ENCODE measurements at regions not wholly inside any gene's neighbourhood (a gene's known extent, or its start where the extent isn't known, plus 50 kb on each side); places are given as distances from the start of the nearest gene placed in this dataset.

GRCh38 chr11:28529540-28530410 is 421.6 kb downstream of the METTL15 start:
- ChIA-PET CTCF (interaction anchor here (1.1 to 7.3 kb wide), 9 partner anchors 10 to 834 kb away, joined by 3 to 44 read pairs (median 4); partner anchors contain the start of gene BDNF), POLR2A (no interaction called here)
- Histone ChIP-seq H3K27ac (ENCODE audit: insufficient read depth in 1 of 2, low read depth in 1 of 2, low read length in 2 of 2, poor library complexity in 1 of 2, severe bottlenecking in 2 of 2) (no peak overlapping the region), H3K36me3 (ENCODE audit: control insufficient read depth in 4 of 4, insufficient read depth in 4 of 4, low read length in 3 of 4) (no peaks in the 10 kb centered on the region), H3K4me1 (ENCODE audit: control extremely low read depth in 1 of 4, control insufficient read depth in 4 of 4, insufficient read depth in 4 of 4, low read length in 3 of 4) (no peaks in the 10 kb centered on the region), H3K27me3 (replicated peaks in 2 of 5; ENCODE audit: control insufficient read depth in 4 of 5, insufficient read depth in 5 of 5, low read length in 4 of 5) (peaks cover 0 to 3% (median 0%) of the 10 kb centered on the region in 5 experiments), H3K9me3 (ENCODE audit: control extremely low read depth in 1 of 5, control insufficient read depth in 4 of 5, insufficient read depth in 2 of 5, low read depth in 1 of 5, low read length in 4 of 5) (peaks cover 0 to 13% (median 5%) of the 10 kb centered on the region in 5 experiments), H3K4me3 (ENCODE audit: control insufficient read depth in 1 of 7, extremely low read depth in 1 of 7, insufficient read depth in 4 of 7, low read depth in 2 of 7, low read length in 6 of 7) (no peak overlapping the region)
- no CpG with 5 or more reads among the region's 3 CpGs for WGBS (ENCODE audit: insufficient coverage)
- DNase-seq = peak; percentile 31 to 62 (median 50)

GRCh38 chr11:28529046-28529445 is 420.9 kb downstream of the METTL15 start:
- whole genome bisulfite sequencing (ENCODE audit: insufficient coverage) = 100% methylated on average over 2 of the region's 3 CpGs
- peaks cover 0 to 2% (median 0%) of the 10 kb centered on the region in 5 experiments for H3K27me3 ChIP-seq (replicated peaks in 2 of 5; ENCODE audit: control insufficient read depth in 4 of 5, insufficient read depth in 5 of 5, low read length in 4 of 5)
- ChIA-PET POLR2A (no interaction called here), CTCF (interaction anchor here (1.2 to 7.3 kb wide), 8 partner anchors 10 to 833 kb away, joined by 3 to 44 read pairs (median 4); partner anchors contain the start of gene BDNF)
- no peaks in the 10 kb centered on the region for H3K4me1 ChIP-seq (ENCODE audit: control extremely low read depth in 1 of 4, control insufficient read depth in 4 of 4, insufficient read depth in 4 of 4, low read length in 3 of 4)
- no peak overlapping the region for H3K27ac ChIP-seq (ENCODE audit: insufficient read depth in 1 of 2, low read depth in 1 of 2, low read length in 2 of 2, poor library complexity in 1 of 2, severe bottlenecking in 2 of 2)
- H3K36me3 ChIP-seq (ENCODE audit: control insufficient read depth in 4 of 4, insufficient read depth in 4 of 4, low read length in 3 of 4) = no peaks in the 10 kb centered on the region
- peaks cover 0 to 13% (median 5%) of the 10 kb centered on the region in 5 experiments for H3K9me3 ChIP-seq (ENCODE audit: control extremely low read depth in 1 of 5, control insufficient read depth in 4 of 5, insufficient read depth in 2 of 5, low read depth in 1 of 5, low read length in 4 of 5)
- no peak overlapping the region for H3K4me3 ChIP-seq (ENCODE audit: control insufficient read depth in 1 of 7, extremely low read depth in 1 of 7, insufficient read depth in 4 of 7, low read depth in 2 of 7, low read length in 6 of 7)
- no peak for DNase-seq

- no peak overlapping the region for H3K4me3 ChIP-seq (ENCODE audit: control insufficient read depth in 1 of 7, extremely low read depth in 1 of 7, insufficient read depth in 4 of 7, low read depth in 2 of 7, low read length in 6 of 7)
- WGBS (ENCODE audit: insufficient coverage) = 84% methylated on average over 4 of the region's 4 CpGs
- peaks cover 0 to 13% (median 5%) of the 10 kb centered on the region in 5 experiments for H3K9me3 ChIP-seq (ENCODE audit: control extremely low read depth in 1 of 5, control insufficient read depth in 4 of 5, insufficient read depth in 2 of 5, low read depth in 1 of 5, low read length in 4 of 5)
- H3K36me3 ChIP-seq (ENCODE audit: control insufficient read depth in 4 of 4, insufficient read depth in 4 of 4, low read length in 3 of 4) = no peaks in the 10 kb centered on the region
- no peaks in the 10 kb centered on the region for H3K27me3 ChIP-seq (replicated peaks in 2 of 5; ENCODE audit: control insufficient read depth in 4 of 5, insufficient read depth in 5 of 5, low read length in 4 of 5)
- CTCF ChIA-PET = interaction anchor here (3.4 to 7.3 kb wide), 2 partner anchors 15 to 829 kb away, joined by 11 to 44 read pairs; partner anchors contain the start of gene BDNF
- no peak overlapping the region for H3K27ac ChIP-seq (ENCODE audit: insufficient read depth in 1 of 2, low read depth in 1 of 2, low read length in 2 of 2, poor library complexity in 1 of 2, severe bottlenecking in 2 of 2)
- H3K4me1 ChIP-seq (ENCODE audit: control extremely low read depth in 1 of 4, control insufficient read depth in 4 of 4, insufficient read depth in 4 of 4, low read length in 3 of 4) = no peaks in the 10 kb centered on the region
- DNase-seq = no peak
- POLR2A ChIA-PET = no interaction called here
Observed at GRCh38 chr11:28528217-28528616, 420.0 kb downstream of the METTL15 start.

GRCh38 chr11:28526406-28526751 is 418.2 kb downstream of the METTL15 start:
- peak in 1 of 3 donors; percentile 2 for DNase-seq
- ChIA-PET CTCF (interaction anchor here (7.3 kb wide), 1 partner anchor 827 kb away, joined by 44 read pairs; the partner anchor contains the start of gene BDNF), POLR2A (no interaction called here)
- H3K27me3 ChIP-seq (replicated peaks in 2 of 5; ENCODE audit: control insufficient read depth in 4 of 5, insufficient read depth in 5 of 5, low read length in 4 of 5) = no peaks in the 10 kb centered on the region
- H3K4me1 ChIP-seq (ENCODE audit: control extremely low read depth in 1 of 4, control insufficient read depth in 4 of 4, insufficient read depth in 4 of 4, low read length in 3 of 4) = no peaks in the 10 kb centered on the region
- no peak overlapping the region for H3K27ac ChIP-seq (ENCODE audit: insufficient read depth in 1 of 2, low read depth in 1 of 2, low read length in 2 of 2, poor library complexity in 1 of 2, severe bottlenecking in 2 of 2)
- WGBS (ENCODE audit: insufficient coverage) = 83% methylated on average over 1 of the region's 1 CpG
- H3K36me3 ChIP-seq (ENCODE audit: control insufficient read depth in 4 of 4, insufficient read depth in 4 of 4, low read length in 3 of 4) = no peaks in the 10 kb centered on the region
- H3K4me3 ChIP-seq (ENCODE audit: control insufficient read depth in 1 of 7, extremely low read depth in 1 of 7, insufficient read depth in 4 of 7, low read depth in 2 of 7, low read length in 6 of 7) = no peak overlapping the region
- H3K9me3 ChIP-seq (ENCODE audit: control extremely low read depth in 1 of 5, control insufficient read depth in 4 of 5, insufficient read depth in 2 of 5, low read depth in 1 of 5, low read length in 4 of 5) = peaks cover 0 to 16% (median 5%) of the 10 kb centered on the region in 5 experiments

GRCh38 chr11:28525636-28526405 is 417.6 kb downstream of the METTL15 start:
- Histone ChIP-seq H3K36me3 (ENCODE audit: control insufficient read depth in 4 of 4, insufficient read depth in 4 of 4, low read length in 3 of 4) (no peaks in the 10 kb centered on the region), H3K4me1 (ENCODE audit: control extremely low read depth in 1 of 4, control insufficient read depth in 4 of 4, insufficient read depth in 4 of 4, low read length in 3 of 4) (no peaks in the 10 kb centered on the region), H3K27me3 (replicated peaks in 2 of 5; ENCODE audit: control insufficient read depth in 4 of 5, insufficient read depth in 5 of 5, low read length in 4 of 5) (no peaks in the 10 kb centered on the region), H3K9me3 (ENCODE audit: control extremely low read depth in 1 of 5, control insufficient read depth in 4 of 5, insufficient read depth in 2 of 5, low read depth in 1 of 5, low read length in 4 of 5) (peaks cover 0 to 16% (median 5%) of the 10 kb centered on the region in 5 experiments), H3K4me3 (ENCODE audit: control insufficient read depth in 1 of 7, extremely low read depth in 1 of 7, insufficient read depth in 4 of 7, low read depth in 2 of 7, low read length in 6 of 7) (no peak overlapping the region), H3K27ac (ENCODE audit: insufficient read depth in 1 of 2, low read depth in 1 of 2, low read length in 2 of 2, poor library complexity in 1 of 2, severe bottlenecking in 2 of 2) (no peak overlapping the region)
- ChIA-PET POLR2A (no interaction called here), CTCF (interaction anchor here (7.3 kb wide), 1 partner anchor 826 kb away, joined by 44 read pairs; the partner anchor contains the start of gene BDNF)
- WGBS (ENCODE audit: insufficient coverage) = 93% methylated on average over 21 of the region's 25 CpGs
- DNase-seq = no peak

GRCh38 chr11:28524098-28524497 is 415.9 kb downstream of the METTL15 start:
- no peak overlapping the region for H3K27ac ChIP-seq (ENCODE audit: insufficient read depth in 1 of 2, low read depth in 1 of 2, low read length in 2 of 2, poor library complexity in 1 of 2, severe bottlenecking in 2 of 2)
- 100% methylated on average over 1 of the region's 1 CpG for WGBS (ENCODE audit: insufficient coverage)
- no peaks in the 10 kb centered on the region for H3K27me3 ChIP-seq (replicated peaks in 2 of 5; ENCODE audit: control insufficient read depth in 4 of 5, insufficient read depth in 5 of 5, low read length in 4 of 5)
- ChIA-PET CTCF (no interaction called here), POLR2A (no interaction called here)
- H3K36me3 ChIP-seq (ENCODE audit: control insufficient read depth in 4 of 4, insufficient read depth in 4 of 4, low read length in 3 of 4) = no peaks in the 10 kb centered on the region
- peaks cover 0 to 16% (median 5%) of the 10 kb centered on the region in 5 experiments for H3K9me3 ChIP-seq (ENCODE audit: control extremely low read depth in 1 of 5, control insufficient read depth in 4 of 5, insufficient read depth in 2 of 5, low read depth in 1 of 5, low read length in 4 of 5)
- no peak for DNase-seq
- H3K4me1 ChIP-seq (ENCODE audit: control extremely low read depth in 1 of 4, control insufficient read depth in 4 of 4, insufficient read depth in 4 of 4, low read length in 3 of 4) = no peaks in the 10 kb centered on the region
- H3K4me3 ChIP-seq (ENCODE audit: control insufficient read depth in 1 of 7, extremely low read depth in 1 of 7, insufficient read depth in 4 of 7, low read depth in 2 of 7, low read length in 6 of 7) = no peak overlapping the region
